H1 (cell line): ENCODE measurements at regions not wholly inside any gene's neighbourhood (a gene's known extent, or its start where the extent isn't known, plus 50 kb on each side); places are given as distances from the start of the nearest gene placed in this dataset.

ENCODE experiments used
- BCL11A ChIP-seq, 2 experiments: IDR thresholded peaks; one replicate each; pipeline ENCODE4 v1.6.1; 2011; ENCODE audit warnings: low read depth in 2 of 2, low read length in 2 of 2, mild to moderate bottlenecking in 2 of 2
- CEBPB ChIP-seq: IDR thresholded peaks from 2 replicates; pipeline ENCODE4 v1.6.1; 2012; ENCODE audit warnings: low read depth, low read length
- CHD1 ChIP-seq: IDR thresholded peaks from 2 replicates; pipeline ENCODE4 v1.6.1; 2012; ENCODE audit warnings: low read depth, low read length, improper control_type of control experiment
- CHD7 ChIP-seq: fragments of 300-600 bp; sonication (generic); IDR thresholded peaks from 2 replicates; pipeline ENCODE4 v1.7.1; 2012; ENCODE audit warnings: low read length, moderate library complexity, mild to moderate bottlenecking, inconsistent platforms; ENCODE audit not compliant: insufficient replicate concordance
- EGR1 ChIP-seq: IDR thresholded peaks from 2 replicates; pipeline ENCODE4 v1.6.1; 2011; ENCODE audit warnings: low read depth, low read length, borderline replicate concordance
- SP1 ChIP-seq: IDR thresholded peaks from 2 replicates; pipeline ENCODE4 v1.6.1; 2011; ENCODE audit warnings: low read depth, low read length
- SP2 ChIP-seq: IDR thresholded peaks from 2 replicates; pipeline ENCODE4 v1.6.1; 2012; ENCODE audit warnings: mild to moderate bottlenecking, low read length, inconsistent platforms

GRCh38 chr6:1470040-1470439 is 80.7 kb downstream of the FOXF2 start (continued):
- TF ChIP-seq CHD7 (no peak), CHD1 (no peak), CEBPB (no peak), SP2 (no peak), BCL11A (IDR thresholded peaks at IDR 0.05; ENCODE audit: low read depth in 2 of 2, low read length in 2 of 2) (no peak), EGR1 (no peak), SP1 (no peak)
